ENCODE measurements at regions not wholly inside any gene's neighbourhood (a gene's known extent, or its start where the extent isn't known, plus 50 kb on each side); places are given as distances from the start of the nearest gene placed in this dataset.
"Not testable (repeated sequence)": the region's sequence is repeated elsewhere in the genome, so short reads cannot be mapped to it uniquely, and the experiment has no call there.

- no peak for DNase-seq
- H3K27me3 ChIP-seq = no peaks in the 10 kb centered on the region
- intact Hi-C loops (cut with DNase I) = no loop called here
These were observed 141.8 kb downstream of the NPIPB5 start for GRCh38 chr16:22652463-22652845.

GRCh38 chr16:22653876-22654275, 143.2 kb downstream of the NPIPB5 start:
- intact Hi-C loops (cut with DNase I) = no loop called here
- Histone ChIP-seq H3K27ac (no peak overlapping the region), H3K27me3 (no peaks in the 10 kb centered on the region), H3K9ac (ENCODE audit: low read depth in 2 of 2, low read length in 2 of 2) (no peak overlapping the region), H3K36me3 (no peaks in the 10 kb centered on the region), H3K9me3 (no peaks in the 10 kb centered on the region), H3K4me1 (no peaks in the 10 kb centered on the region), H3K4me3 (no peak overlapping the region)
- DNase-seq = no peak
- no peak for TF ChIP-seq CTCF (IDR thresholded peaks at IDR 0.05)

More at GRCh38 chr16:22652463-22652845, 141.8 kb downstream of the NPIPB5 start:
- H3K4me3 ChIP-seq = no peak overlapping the region
- no peaks in the 10 kb centered on the region for H3K4me1 ChIP-seq
- H3K27ac ChIP-seq = no peak overlapping the region
- no peak overlapping the region for H3K9ac ChIP-seq (ENCODE audit: low read depth in 2 of 2, low read length in 2 of 2)
- H3K36me3 ChIP-seq = no peaks in the 10 kb centered on the region
- no peaks in the 10 kb centered on the region for H3K9me3 ChIP-seq
- no peak for TF ChIP-seq CTCF (IDR thresholded peaks at IDR 0.05)

- H3K9ac ChIP-seq (ENCODE audit: low read depth in 2 of 2, low read length in 2 of 2); H3K4me1 ChIP-seq; DNase-seq; H3K9me3 ChIP-seq; H3K4me3 ChIP-seq; H3K36me3 ChIP-seq; intact Hi-C loops (cut with DNase I); H3K27me3 ChIP-seq; H3K27ac ChIP-seq: not testable (repeated sequence)
These were observed 145.9 kb downstream of the NPIPB5 start for GRCh38 chr16:22656573-22656972.

- Histone ChIP-seq H3K9me3 (no peaks in the 10 kb centered on the region), H3K4me1 (no peaks in the 10 kb centered on the region), H3K4me3 (no peak overlapping the region), H3K27ac (no peak overlapping the region), H3K27me3 (no peaks in the 10 kb centered on the region), H3K9ac (ENCODE audit: low read depth in 2 of 2, low read length in 2 of 2) (no peak overlapping the region), H3K36me3 (no peaks in the 10 kb centered on the region)
- no peak for TF ChIP-seq CTCF (IDR thresholded peaks at IDR 0.05)
- intact Hi-C loops (cut with DNase I) = no loop called here
- peak; percentile 43 for DNase-seq
These were observed 149.2 kb downstream of the NPIPB5 start for GRCh38 chr16:22659933-22660332.

GRCh38 chr16:22660441-22661160, 149.9 kb downstream of the NPIPB5 start:
- Histone ChIP-seq H3K9ac (ENCODE audit: low read depth in 2 of 2, low read length in 2 of 2) (no peak overlapping the region), H3K4me3 (no peak overlapping the region), H3K4me1 (no peaks in the 10 kb centered on the region), H3K36me3 (no peaks in the 10 kb centered on the region), H3K27ac (no peak overlapping the region), H3K27me3 (no peaks in the 10 kb centered on the region), H3K9me3 (no peaks in the 10 kb centered on the region)
- TF ChIP-seq CTCF (IDR thresholded peaks at IDR 0.05) = no peak
- intact Hi-C loops (cut with DNase I) = no loop called here
- no peak for DNase-seq

GRCh38 chr16:22661161-22661647, 150.5 kb downstream of the NPIPB5 start:
- DNase-seq = no peak
- H3K36me3 ChIP-seq = no peaks in the 10 kb centered on the region
- H3K9ac ChIP-seq (ENCODE audit: low read depth in 2 of 2, low read length in 2 of 2) = no peak overlapping the region
- intact Hi-C loops (cut with DNase I) = no loop called here
- no peaks in the 10 kb centered on the region for H3K27me3 ChIP-seq
- no peaks in the 10 kb centered on the region for H3K4me1 ChIP-seq
- TF ChIP-seq CTCF (IDR thresholded peaks at IDR 0.05) = no peak
- H3K9me3 ChIP-seq = no peaks in the 10 kb centered on the region
- no peak overlapping the region for H3K4me3 ChIP-seq
- H3K27ac ChIP-seq = no peak overlapping the region

GRCh38 chr16:22662958-22663357, 151.0 kb upstream of the HS3ST2 start:
- H3K9ac ChIP-seq (ENCODE audit: low read depth in 2 of 2, low read length in 2 of 2); DNase-seq; H3K27ac ChIP-seq; H3K27me3 ChIP-seq; intact Hi-C loops (cut with DNase I); H3K4me1 ChIP-seq; H3K4me3 ChIP-seq; H3K9me3 ChIP-seq; H3K36me3 ChIP-seq: not testable (repeated sequence)
